ENCODE measurements at regions not wholly inside any gene's neighbourhood (a gene's known extent, or its start where the extent isn't known, plus 50 kb on each side); places are given as distances from the start of the nearest gene placed in this dataset.
A peak's percentile ranks its signal among the peaks of the same experiment; 100 is the strongest.

DNA sequence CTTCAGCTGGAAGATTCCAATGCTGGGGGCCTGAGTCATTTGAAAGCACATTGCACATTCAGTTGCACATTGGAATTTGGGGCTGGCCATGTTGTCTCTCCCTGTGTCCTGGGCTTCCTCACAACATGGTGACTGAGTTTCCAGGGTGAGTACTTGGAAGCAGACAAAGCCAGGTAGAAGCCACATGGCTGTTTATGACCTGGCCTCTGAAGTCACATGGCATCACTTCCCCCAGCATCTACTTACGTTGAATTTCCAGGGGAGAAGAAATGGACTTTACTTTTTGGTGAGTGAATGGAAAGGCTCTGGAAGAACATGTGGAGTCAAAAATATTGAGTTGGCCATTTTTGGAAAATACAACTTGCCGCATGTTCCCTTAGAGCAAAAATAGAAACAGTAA lies 155.5 kb downstream of the LINC00237 start:
- Histone ChIP-seq H3K4me2 (ENCODE audit: insufficient read depth, low read length) (no peak overlapping the region), H4K20me1 (replicated peaks; ENCODE audit: control insufficient read depth, insufficient read depth, low read length) (no peaks in the 10 kb centered on the region), H3K79me2 (ENCODE audit: control insufficient read depth, insufficient read depth, low read length) (no peaks in the 10 kb centered on the region), H3K4me1 (replicated peaks in 1 of 2; ENCODE audit: control insufficient read depth in 2 of 2, insufficient read depth in 2 of 2, low read length in 2 of 2) (peaks cover 0 to 8% of the 10 kb centered on the region in 2 experiments; a peak in 3 of 5 replicates), H2AFZ (ENCODE audit: low read depth, low read length) (no peak overlapping the region), H3K27ac (ENCODE audit: extremely low read depth, low read depth, low read length) (no peak overlapping the region), H3K9me1 (ENCODE audit: control insufficient read depth, insufficient read depth, low read length) (no peaks in the 10 kb centered on the region), H3K9me3 (replicated peaks; ENCODE audit: control insufficient read depth, insufficient read depth, low read depth, low read length) (no peaks in the 10 kb centered on the region), H3K36me3 (ENCODE audit: control insufficient read depth, insufficient read depth, low read length) (no peaks in the 10 kb centered on the region), H3K4me3 (no peak overlapping the region), H3K9ac (ENCODE audit: insufficient read depth in 1 of 2, low read depth in 2 of 2, low read length in 2 of 2) (no peak overlapping the region), H3K27me3 (ENCODE audit: control insufficient read depth in 2 of 2, insufficient read depth in 2 of 2, low read length in 2 of 2) (0 out of 5 replicates have a peak, but pooled peaks cover 0 to 4% of the 10 kb centered on the region in 2 experiments)
- ChIA-PET CTCF (ENCODE audit: low intra/inter-chr PET ratio) (no interaction called here), POLR2A (no interaction called here)
- WGBS (ENCODE audit: insufficient coverage, low coverage, missing lambda C conversion rate), result 11% methylated on average over 2 of the region's 2 CpGs
- intact Hi-C loops (cut with micrococcal nuclease) (no loop called here), in situ Hi-C loops (cut with MboI) (no loop called here)
- no peak for ATAC-seq
- no TSS peak for BruUV-seq (replicated peaks)
- FAIRE-seq, result no peak
- no peak for DNase-seq (ENCODE audit: extremely low read depth in 1 of 4, low spot score in 3 of 4)
- TF ChIP-seq DACH1 (IDR thresholded peaks at IDR 0.05; ENCODE audit: partially characterized antibody), result no peak
- no peak for TF ChIP-seq ZC3H8 (IDR thresholded peaks at IDR 0.05)
- TF ChIP-seq ADNP (tag; IDR thresholded peaks at IDR 0.05), result no peak
- TF ChIP-seq RBM34 (IDR thresholded peaks at IDR 0.05; ENCODE audit: borderline replicate concordance, insufficient read depth, low read length), result no peak

GRCh38 chr20:20946122-20946759 lies 159.9 kb downstream of the LINC00237 start:
- no peaks in the 10 kb centered on the region for H3K27me3 ChIP-seq (ENCODE audit: control insufficient read depth in 2 of 2, insufficient read depth in 2 of 2, low read length in 2 of 2)
- no peaks in the 10 kb centered on the region for H3K9me1 ChIP-seq (ENCODE audit: control insufficient read depth, insufficient read depth, low read length)
- H3K4me1 ChIP-seq (replicated peaks in 1 of 2; ENCODE audit: control insufficient read depth in 2 of 2, insufficient read depth in 2 of 2, low read length in 2 of 2), result peaks cover 0 to 5% of the 10 kb centered on the region in 2 experiments; a peak in 3 of 5 replicates
- no TSS peak for BruUV-seq (replicated peaks)
- ChIA-PET POLR2A (interaction anchor here (0.5 to 1.2 kb wide), 2 partner anchors 14 to 50 kb away, joined by 3 read pairs; no protein-coding TSS in a partner anchor), CTCF (ENCODE audit: low intra/inter-chr PET ratio) (no interaction called here)
- in situ Hi-C loops (cut with MboI), result no loop called here
- no peaks in the 10 kb centered on the region for H3K9me3 ChIP-seq (replicated peaks; ENCODE audit: control insufficient read depth, insufficient read depth, low read depth, low read length)
- H3K9ac ChIP-seq (ENCODE audit: insufficient read depth in 1 of 2, low read depth in 2 of 2, low read length in 2 of 2), result peak overlapping the region in 1 of 2 experiments; percentile 37; a peak in 1 of 4 replicates
- no peak overlapping the region for H3K4me3 ChIP-seq
- H4K20me1 ChIP-seq (replicated peaks; ENCODE audit: control insufficient read depth, insufficient read depth, low read length), result no peaks in the 10 kb centered on the region
- peak overlapping the region; percentile 82 for H3K27ac ChIP-seq (ENCODE audit: extremely low read depth, low read depth, low read length)
- DNase-seq (ENCODE audit: extremely low read depth in 1 of 4, low spot score in 3 of 4) (peak; percentile 70 to 83 (median 76)), ATAC-seq (peak; percentile 97), FAIRE-seq (peak; percentile 95)
- WGBS (ENCODE audit: insufficient coverage, low coverage, missing lambda C conversion rate), result 0% methylated on average over 3 of the region's 3 CpGs
- H3K36me3 ChIP-seq (ENCODE audit: control insufficient read depth, insufficient read depth, low read length), result no peaks in the 10 kb centered on the region
- H2AFZ ChIP-seq (ENCODE audit: low read depth, low read length), result peak overlapping the region; percentile 76
- H3K79me2 ChIP-seq (ENCODE audit: control insufficient read depth, insufficient read depth, low read length), result no peaks in the 10 kb centered on the region
- intact Hi-C loops (cut with micrococcal nuclease), result no loop called here
- peak overlapping the region; percentile 46; the same call in 1 of the 2 replicates for H3K4me2 ChIP-seq (ENCODE audit: insufficient read depth, low read length)
- TF ChIP-seq TRIM24 (IDR thresholded peaks at IDR 0.05) (peak; percentile 93 to 95), ZBTB1 (CRISPR knock-in tag; IDR thresholded peaks at IDR 0.05; ENCODE audit: borderline replicate concordance, low read depth) (no peak; the same call in 1 of the 2 replicates), GATA2 (CRISPR knock-in tag; IDR thresholded peaks at IDR 0.05) (peak; percentile 72), CTCF (IDR thresholded peaks at IDR 0.05 in 2 of 3, conservative IDR thresholded peaks at IDR 0.05 in 1 of 3; ENCODE audit: insufficient read depth in 2 of 3, low read depth in 1 of 3, low read length in 3 of 3) (no peak), L3MBTL2 (IDR thresholded peaks at IDR 0.05) (no peak), ARNT (IDR thresholded peaks at IDR 0.05) (peak in 1 of 2 experiments; percentile 77; a peak in 1 of 4 replicates), FOSL1 (tag; conservative IDR thresholded peaks at IDR 0.05) (peak; percentile 96), DPF2 (IDR thresholded peaks at IDR 0.05) (peak; percentile 96), NBN (IDR thresholded peaks at IDR 0.05; ENCODE audit: low read depth) (0 out of 2 replicates have a peak, but pooled peaks have one; percentile 61), SMARCC2 (IDR thresholded peaks at IDR 0.05; ENCODE audit: low read depth) (peak; percentile 81)

Data from K562 (cell line).